IPS-15b (cell line): ENCODE measurements at regions not wholly inside any gene's neighbourhood (a gene's known extent, or its start where the extent isn't known, plus 50 kb on each side); places are given as distances from the start of the nearest gene placed in this dataset.

ENCODE experiments used
- H3K27me3 ChIP-seq: one replicate; pipeline ENCODE4 v1.6.1; 2013; ENCODE audit warnings: low read length; ENCODE audit not compliant: control insufficient read depth, insufficient read depth
- H3K36me3 ChIP-seq: one replicate; pipeline ENCODE4 v1.6.1; 2013; ENCODE audit warnings: low read length; ENCODE audit not compliant: control insufficient read depth, insufficient read depth
- H3K4me1 ChIP-seq: one replicate; pipeline ENCODE4 v1.6.1; 2013; ENCODE audit warnings: mild to moderate bottlenecking, low read length; ENCODE audit not compliant: control insufficient read depth, insufficient read depth
- H3K4me3 ChIP-seq: one replicate; pipeline ENCODE4 v1.5.1; 2013; ENCODE audit warnings: low read depth, low read length
- H3K9ac ChIP-seq: one replicate; pipeline ENCODE4 v1.6.1; 2013; ENCODE audit warnings: low read depth, mild to moderate bottlenecking, low read length
- H3K9me3 ChIP-seq: one replicate; pipeline ENCODE4 v1.6.1; 2013; ENCODE audit warnings: mild to moderate bottlenecking, low read length; ENCODE audit not compliant: control insufficient read depth, insufficient read depth

- no peak overlapping the region for H3K4me3 ChIP-seq
- no peaks in the 10 kb centered on the region for H3K4me1 ChIP-seq
- no peaks in the 10 kb centered on the region for H3K9me3 ChIP-seq
- no peaks in the 10 kb centered on the region for H3K27me3 ChIP-seq
- H3K36me3 ChIP-seq: no peaks in the 10 kb centered on the region
- no peak overlapping the region for H3K9ac ChIP-seq
Measured at GRCh38 chr1:217021956-217022355, 298.7 kb upstream of the ESRRG start.

- Histone ChIP-seq H3K9ac (no peak overlapping the region), H3K4me3 (no peak overlapping the region), H3K27me3 (no peaks in the 10 kb centered on the region), H3K4me1 (no peaks in the 10 kb centered on the region), H3K9me3 (no peaks in the 10 kb centered on the region), H3K36me3 (no peaks in the 10 kb centered on the region)
Measured at GRCh38 chr1:217021400-217021799, 298.2 kb upstream of the ESRRG start.

GRCh38 chr1:217019475-217019874, 296.2 kb upstream of the ESRRG start:
- H3K27me3 ChIP-seq: no peaks in the 10 kb centered on the region
- no peak overlapping the region for H3K4me3 ChIP-seq

GRCh38 chr1:217018648-217019047, 295.4 kb upstream of the ESRRG start:
- Histone ChIP-seq H3K9ac (no peak overlapping the region), H3K9me3 (no peaks in the 10 kb centered on the region), H3K4me1 (no peaks in the 10 kb centered on the region), H3K27me3 (no peaks in the 10 kb centered on the region), H3K36me3 (no peaks in the 10 kb centered on the region), H3K4me3 (no peak overlapping the region)

More at GRCh38 chr1:217019475-217019874, 296.2 kb upstream of the ESRRG start:
- Histone ChIP-seq H3K9me3 (no peaks in the 10 kb centered on the region), H3K36me3 (no peaks in the 10 kb centered on the region), H3K4me1 (no peaks in the 10 kb centered on the region), H3K9ac (no peak overlapping the region)

GRCh38 chr1:217017165-217017564, 293.9 kb upstream of the ESRRG start:
- Histone ChIP-seq H3K4me3 (no peak overlapping the region), H3K27me3 (no peaks in the 10 kb centered on the region), H3K4me1 (no peaks in the 10 kb centered on the region), H3K9ac (no peak overlapping the region), H3K9me3 (no peaks in the 10 kb centered on the region), H3K36me3 (no peaks in the 10 kb centered on the region)

- H3K9ac ChIP-seq: no peak overlapping the region
- H3K36me3 ChIP-seq: no peaks in the 10 kb centered on the region
- no peak overlapping the region for H3K4me3 ChIP-seq
- no peaks in the 10 kb centered on the region for H3K4me1 ChIP-seq
- H3K27me3 ChIP-seq: no peaks in the 10 kb centered on the region
- H3K9me3 ChIP-seq: no peaks in the 10 kb centered on the region
Measured at GRCh38 chr1:217014066-217014465, 290.8 kb upstream of the ESRRG start.

- H3K9me3 ChIP-seq: no peaks in the 10 kb centered on the region
- no peaks in the 10 kb centered on the region for H3K4me1 ChIP-seq
- no peak overlapping the region for H3K9ac ChIP-seq
- no peaks in the 10 kb centered on the region for H3K27me3 ChIP-seq
- no peak overlapping the region for H3K4me3 ChIP-seq
- H3K36me3 ChIP-seq: no peaks in the 10 kb centered on the region
Measured at GRCh38 chr1:217012659-217013058, 289.4 kb upstream of the ESRRG start.

GRCh38 chr1:217011097-217011496, 287.9 kb upstream of the ESRRG start:
- H3K36me3 ChIP-seq: no peaks in the 10 kb centered on the region

GRCh38 chr1:217010253-217010652, 287.0 kb upstream of the ESRRG start:
- no peaks in the 10 kb centered on the region for H3K9me3 ChIP-seq
- no peak overlapping the region for H3K9ac ChIP-seq
- no peaks in the 10 kb centered on the region for H3K27me3 ChIP-seq
- H3K36me3 ChIP-seq: no peaks in the 10 kb centered on the region
- no peak overlapping the region for H3K4me3 ChIP-seq
- no peaks in the 10 kb centered on the region for H3K4me1 ChIP-seq

More at GRCh38 chr1:217011097-217011496, 287.9 kb upstream of the ESRRG start:
- H3K9me3 ChIP-seq: no peaks in the 10 kb centered on the region
- H3K4me1 ChIP-seq: no peaks in the 10 kb centered on the region
- H3K27me3 ChIP-seq: no peaks in the 10 kb centered on the region
- H3K9ac ChIP-seq: no peak overlapping the region
- H3K4me3 ChIP-seq: no peak overlapping the region

- H3K9ac ChIP-seq: no peak overlapping the region
- no peaks in the 10 kb centered on the region for H3K9me3 ChIP-seq
- no peaks in the 10 kb centered on the region for H3K36me3 ChIP-seq
- no peaks in the 10 kb centered on the region for H3K4me1 ChIP-seq
- H3K27me3 ChIP-seq: no peaks in the 10 kb centered on the region
- no peak overlapping the region for H3K4me3 ChIP-seq
Measured at GRCh38 chr1:217009376-217009775, 286.1 kb upstream of the ESRRG start.

GRCh38 chr1:217004776-217005436, 281.7 kb upstream of the ESRRG start:
- no peaks in the 10 kb centered on the region for H3K4me1 ChIP-seq
- H3K36me3 ChIP-seq: no peaks in the 10 kb centered on the region
- H3K27me3 ChIP-seq: no peaks in the 10 kb centered on the region
- H3K9me3 ChIP-seq: no peaks in the 10 kb centered on the region
- no peak overlapping the region for H3K4me3 ChIP-seq
- no peak overlapping the region for H3K9ac ChIP-seq

- Histone ChIP-seq H3K4me3 (no peak overlapping the region), H3K27me3 (no peaks in the 10 kb centered on the region), H3K9me3 (no peaks in the 10 kb centered on the region), H3K36me3 (no peaks in the 10 kb centered on the region), H3K4me1 (peaks cover under 1% of the 10 kb centered on the region), H3K9ac (no peak overlapping the region)
Measured at GRCh38 chr1:217003355-217003754, 280.1 kb upstream of the ESRRG start.
